GM19240 (cell line): ENCODE measurements at regions not wholly inside any gene's neighbourhood (a gene's known extent, or its start where the extent isn't known, plus 50 kb on each side); places are given as distances from the start of the nearest gene placed in this dataset.

Experiments
- DNase-seq: peaks from one replicate; pipeline ENCODE4 v3.0.0; 2011; ENCODE audit warnings: low spot score; ENCODE audit not compliant: insufficient read length

GRCh38 chr11:106329273-106330018, 252.0 kb downstream of the AASDHPPT start:
- no peak for DNase-seq

DNA sequence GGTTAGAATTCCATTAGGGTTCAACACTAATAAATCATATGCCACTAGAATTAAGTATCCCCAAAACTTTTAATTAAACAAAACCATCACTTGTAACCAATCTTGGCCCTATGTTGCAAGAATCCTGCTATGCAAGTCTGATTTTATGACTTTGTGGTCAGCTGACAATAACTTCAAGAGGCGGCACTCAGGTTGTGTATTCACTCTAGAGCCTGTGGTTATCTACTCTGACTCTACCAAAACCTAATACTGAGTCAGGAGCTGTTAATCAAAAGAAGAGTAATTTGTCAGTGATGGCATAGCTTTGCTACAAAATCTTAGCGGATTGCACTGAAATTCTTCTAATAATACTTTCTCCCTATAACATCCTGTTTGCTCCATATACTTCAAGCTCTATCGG, 253.7 kb downstream of the AASDHPPT start:
- DNase-seq, result no peak

GRCh38 chr11:106333678-106334077, 256.2 kb downstream of the AASDHPPT start:
- no peak for DNase-seq

DNA sequence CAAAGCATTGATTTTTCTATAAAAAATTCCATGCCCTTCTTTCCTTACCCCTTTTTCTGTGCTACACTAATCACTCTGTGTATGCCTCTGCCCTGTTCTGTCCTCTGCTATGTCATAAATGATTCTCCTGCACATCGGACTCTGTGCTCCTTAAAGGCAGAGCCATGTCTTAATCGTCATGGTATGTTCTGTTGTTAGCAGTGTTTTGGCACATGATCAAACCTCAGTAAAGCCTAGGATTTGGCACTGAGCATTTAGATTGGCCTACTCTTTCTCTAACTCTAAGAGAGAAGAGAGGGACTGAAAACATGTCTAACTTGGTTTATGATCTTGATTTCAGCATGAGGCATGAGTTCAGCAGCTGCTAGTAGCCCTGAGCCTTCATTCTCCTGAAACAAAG, 266.9 kb downstream of the AASDHPPT start:
- no peak for DNase-seq

- DNase-seq, result no peak
These were observed 267.5 kb downstream of the AASDHPPT start for GRCh38 chr11:106344966-106345365.

GRCh38 chr11:106353031-106353430, 275.6 kb downstream of the AASDHPPT start:
- DNase-seq, result no peak

DNA sequence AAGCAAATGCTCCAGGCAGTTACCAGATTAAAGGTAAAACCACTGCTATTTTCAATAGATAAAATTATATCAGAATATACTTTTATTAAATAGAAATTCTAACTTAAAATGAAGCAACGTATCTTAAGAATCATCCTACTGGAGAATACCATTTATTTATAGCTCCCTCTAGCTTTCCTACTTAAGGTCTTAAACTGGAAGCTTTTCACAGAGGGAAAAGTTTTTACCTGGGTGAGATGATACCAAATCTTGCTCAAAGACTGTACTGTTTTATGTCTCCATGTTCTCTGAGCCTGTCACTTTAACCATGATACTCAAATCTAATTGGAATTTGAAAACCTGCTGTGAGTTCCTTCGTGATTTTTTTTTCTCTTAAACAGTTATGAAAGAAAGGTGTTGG, 291.8 kb downstream of the AASDHPPT start:
- DNase-seq, result no peak

GRCh38 chr11:106378513-106379179, 301.2 kb downstream of the AASDHPPT start:
- no peak for DNase-seq

DNA sequence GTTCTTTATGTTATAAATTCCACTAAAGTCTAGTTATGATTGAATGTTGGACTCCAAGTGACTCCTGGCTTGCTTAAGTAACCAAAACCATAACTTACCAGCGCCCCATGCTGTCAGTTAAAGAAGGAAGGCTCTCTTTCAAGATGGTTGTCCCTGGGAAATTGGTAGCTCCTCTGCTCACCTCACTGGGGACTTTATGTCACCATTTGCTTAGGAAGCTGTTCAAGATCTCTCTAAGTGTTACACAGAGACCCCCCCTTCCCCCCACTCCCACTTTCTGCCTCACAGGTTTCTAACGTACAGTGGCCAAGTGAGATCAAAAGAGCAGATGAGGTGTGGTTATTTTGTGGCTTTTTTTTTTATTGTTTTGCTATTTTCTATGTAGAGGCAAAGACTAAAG, 301.8 kb downstream of the AASDHPPT start:
- no peak for DNase-seq

GRCh38 chr11:106379712-106380111, 302.2 kb downstream of the AASDHPPT start:
- no peak for DNase-seq

- no peak for DNase-seq
These were observed 304.4 kb downstream of the AASDHPPT start for GRCh38 chr11:106381895-106382294.

DNA sequence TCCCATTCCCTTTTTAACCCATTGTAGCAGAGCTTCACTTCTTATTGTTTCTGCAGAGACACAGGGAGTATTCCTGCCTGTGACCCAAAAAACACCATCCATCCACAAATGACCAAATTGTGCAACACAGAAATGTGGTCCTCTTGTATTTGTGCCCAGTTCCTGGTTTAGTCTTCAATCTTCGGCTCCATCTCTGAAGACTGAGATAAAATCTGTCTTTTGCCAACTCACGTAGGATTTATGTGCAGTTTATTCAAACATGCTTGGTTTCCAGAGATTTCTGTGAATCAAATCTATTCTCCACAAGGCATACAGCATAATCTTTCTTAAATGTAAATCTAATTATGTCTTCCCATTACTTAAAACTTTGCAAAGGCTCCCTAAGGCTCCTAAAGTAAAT, 307.0 kb downstream of the AASDHPPT start:
- DNase-seq, result no peak

DNA sequence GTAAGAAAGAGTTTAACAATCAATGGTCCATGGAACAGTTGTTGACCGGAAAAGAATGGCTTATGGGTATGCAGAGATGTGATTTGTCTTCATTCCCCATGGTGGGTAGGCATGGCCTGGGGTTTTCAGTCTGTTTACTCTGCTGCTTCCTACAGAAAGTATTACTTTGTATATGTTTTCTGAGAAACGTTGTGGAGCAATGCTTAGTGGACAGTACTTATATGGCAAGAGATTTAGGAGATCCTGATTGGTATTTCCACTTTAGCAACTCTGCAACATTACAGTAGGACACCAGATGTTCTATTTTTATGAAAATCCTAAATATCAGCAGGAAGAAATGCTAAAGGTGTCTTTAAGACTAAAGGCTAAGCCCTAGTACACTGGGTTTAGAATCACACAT, 309.1 kb downstream of the AASDHPPT start:
- no peak for DNase-seq

GRCh38 chr11:106389101-106389500, 311.6 kb downstream of the AASDHPPT start:
- DNase-seq, result no peak

DNA sequence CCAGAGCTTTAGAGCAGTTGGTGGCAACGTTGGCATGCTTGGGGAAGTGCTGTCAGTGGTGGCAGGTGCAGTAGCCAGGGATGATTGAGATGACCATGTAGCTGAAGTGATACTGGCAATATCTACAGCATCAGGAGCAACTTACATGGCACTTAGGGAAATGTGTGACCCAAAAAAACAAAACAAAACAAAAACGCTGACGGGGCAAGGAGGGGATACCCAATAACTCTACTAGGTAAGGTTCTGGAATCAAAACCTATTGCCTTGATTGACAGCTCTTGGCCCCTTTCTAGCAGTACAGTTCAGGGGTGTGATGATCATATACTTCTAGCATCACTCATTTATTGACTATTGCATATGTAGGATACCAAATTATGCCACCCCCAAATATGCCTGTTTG, 312.6 kb downstream of the AASDHPPT start:
- no peak for DNase-seq

- DNase-seq, result no peak
These were observed 314.4 kb downstream of the AASDHPPT start for GRCh38 chr11:106391771-106392420.

DNA sequence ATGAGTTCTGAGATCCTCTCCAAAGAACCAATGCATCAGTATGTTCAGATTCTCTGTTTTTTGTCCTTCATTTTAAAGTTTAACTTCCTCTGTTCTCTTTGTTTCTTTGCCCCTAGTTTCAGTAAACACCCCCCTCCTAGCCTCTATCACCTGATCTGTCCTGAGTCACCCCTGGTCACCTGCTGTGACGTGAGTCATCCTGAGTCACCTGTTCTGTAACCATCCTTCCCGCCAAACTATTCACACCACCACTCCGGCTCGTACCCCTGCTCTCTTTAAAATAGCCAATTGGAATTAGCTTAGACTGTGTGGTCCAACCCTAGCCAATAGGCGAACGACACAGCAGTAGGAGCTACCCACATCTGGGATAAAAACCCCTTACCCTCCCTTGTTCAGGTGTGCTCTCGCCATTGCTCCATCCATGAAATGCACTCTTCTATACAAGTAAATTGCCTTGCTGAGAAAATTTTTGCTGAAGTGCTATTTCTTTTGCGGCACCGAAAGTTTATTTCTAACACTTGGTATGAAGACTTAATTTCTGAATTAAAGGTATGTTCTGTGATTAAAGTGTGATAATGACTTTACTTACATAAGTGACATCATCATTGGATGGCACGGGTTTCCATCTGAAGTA, 318.4 kb downstream of the AASDHPPT start:
- DNase-seq, result no peak

DNA sequence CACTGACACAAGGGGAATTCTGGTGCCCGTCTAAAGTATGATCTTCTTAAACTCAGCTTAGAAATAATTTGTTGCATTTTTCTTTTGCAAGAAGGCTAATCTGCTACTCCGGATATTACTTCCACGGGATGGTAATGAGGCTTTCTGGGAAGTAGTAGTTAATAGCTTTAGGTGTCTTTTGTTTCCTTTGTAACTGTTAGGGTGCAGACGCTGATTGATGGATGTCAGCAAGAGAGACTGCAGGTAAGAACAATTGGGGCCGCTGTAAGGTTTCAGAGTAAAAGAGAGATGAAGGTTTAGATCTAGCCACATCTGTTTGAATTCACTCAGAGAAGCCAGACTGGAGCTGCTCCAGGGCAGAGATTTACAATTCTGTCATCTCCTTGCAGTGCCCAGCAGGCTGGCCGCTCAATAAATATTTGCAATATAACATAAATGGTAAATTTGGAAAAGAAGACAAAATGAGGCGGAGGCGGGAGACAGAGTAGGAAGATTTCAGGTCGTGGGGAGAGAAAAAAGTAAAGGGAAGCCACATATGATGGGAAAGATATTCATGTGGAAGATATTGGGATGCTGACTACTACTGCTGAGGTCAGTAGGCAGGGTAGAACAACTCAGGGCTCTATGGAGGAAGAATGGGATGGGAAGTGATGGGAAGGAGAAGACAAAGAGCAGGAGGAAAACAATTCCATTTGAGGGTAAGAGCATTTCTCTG, 320.5 kb downstream of the AASDHPPT start:
- DNase-seq, result no peak

DNA sequence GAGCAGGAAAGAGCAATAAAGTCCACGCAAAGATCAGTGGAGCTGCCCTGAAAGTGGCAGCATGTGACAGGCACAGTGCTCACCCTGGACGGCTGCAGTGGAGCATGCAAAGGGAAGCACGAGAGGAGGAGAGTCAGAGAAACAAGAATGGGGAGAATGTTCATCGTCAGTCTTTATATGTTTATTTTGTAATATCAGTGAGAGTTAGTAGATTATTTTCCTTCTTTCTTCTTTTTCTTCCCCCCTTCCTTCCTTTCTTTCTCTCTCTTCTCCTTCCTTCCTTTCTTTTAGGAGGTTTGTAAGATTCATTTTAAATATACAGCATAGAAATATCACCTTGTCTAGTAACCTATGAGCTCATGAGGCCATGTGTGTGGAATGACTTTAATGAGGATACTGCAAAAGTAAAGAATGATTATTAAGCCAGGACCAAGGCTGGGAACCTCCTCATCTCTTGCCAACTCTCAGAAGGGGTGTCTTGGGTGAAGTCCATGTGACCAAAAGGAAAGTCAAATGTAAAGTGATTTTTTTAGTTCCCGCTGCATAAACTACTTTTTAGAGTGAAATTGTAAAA, 321.1 kb downstream of the AASDHPPT start:
- DNase-seq, result no peak

DNA sequence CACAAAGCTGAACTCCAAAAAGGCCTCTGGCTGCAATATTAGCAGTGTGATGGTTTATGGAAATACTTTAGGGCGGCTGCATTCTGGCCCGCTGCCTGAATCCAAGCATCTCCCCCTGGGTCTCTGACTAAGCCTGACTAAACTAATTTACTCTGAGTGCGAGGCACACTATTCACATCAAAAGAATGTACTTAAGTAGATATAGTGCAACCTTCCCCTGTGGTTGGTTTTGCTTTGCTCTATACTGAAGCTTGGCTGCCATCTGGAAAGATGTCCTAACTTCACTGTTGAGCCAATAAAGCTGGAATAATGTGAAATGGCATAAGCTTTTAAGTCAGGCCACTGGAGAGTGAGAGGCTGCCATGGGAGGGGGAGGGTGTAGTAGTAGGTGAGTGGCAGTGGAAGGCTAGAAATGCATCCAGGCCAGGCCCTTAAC, 321.6 kb downstream of the AASDHPPT start:
- no peak for DNase-seq

- DNase-seq, result no peak
These were observed 322.2 kb downstream of the AASDHPPT start for GRCh38 chr11:106399624-106400023.
